ENCODE measurements at regions not wholly inside any gene's neighbourhood (a gene's known extent, or its start where the extent isn't known, plus 50 kb on each side); places are given as distances from the start of the nearest gene placed in this dataset.

- TF ChIP-seq POLR2A (IDR thresholded peaks at IDR 0.05; ENCODE audit: low read depth): no peak
- no peak for TF ChIP-seq CTCF (IDR thresholded peaks at IDR 0.05)
Observed at GRCh38 chr6:5827056-5827904, 179.4 kb downstream of the NRN1 start.
